DND-41 (cell line): ENCODE measurements at regions not wholly inside any gene's neighbourhood (a gene's known extent, or its start where the extent isn't known, plus 50 kb on each side); places are given as distances from the start of the nearest gene placed in this dataset.

ENCODE experiments used
- ATAC-seq: fragments of 200-7000 bp; cut with Tn5 transposase; 3 replicates; pipeline ENCODE4 v1.9.1; 2021; ENCODE audit warnings: low read depth; ENCODE audit not compliant: insufficient read depth
- DNase-seq: peaks from one replicate; pipeline ENCODE4 v3.0.0-alpha.2; 2020
- H2AFZ ChIP-seq: 2 replicates; pipeline ENCODE4 v1.6.0; 2012; ENCODE audit warnings: low read depth, low read length
- H3K27ac ChIP-seq: 2 replicates; pipeline ENCODE4 v1.5.1; 2012; ENCODE audit warnings: low read length, inconsistent platforms
- H3K27me3 ChIP-seq: fragments of 200-600 bp; sonication (generic); 2 replicates; pipeline ENCODE4 v1.6.0; 2012; ENCODE audit warnings: low read length, mild to moderate bottlenecking, inconsistent platforms; ENCODE audit not compliant: insufficient read depth, poor library complexity
- H3K36me3 ChIP-seq: 2 replicates; pipeline ENCODE4 v1.5.1; 2012; ENCODE audit warnings: low read length, inconsistent platforms; ENCODE audit not compliant: insufficient read depth
- H3K4me1 ChIP-seq: 2 replicates; pipeline ENCODE4 v1.5.1; 2012; ENCODE audit warnings: mild to moderate bottlenecking, low read length; ENCODE audit not compliant: insufficient read depth
- H3K4me2 ChIP-seq: 2 replicates; pipeline ENCODE4 v1.6.0; 2012; ENCODE audit warnings: mild to moderate bottlenecking, moderate library complexity, low read length, inconsistent platforms; ENCODE audit not compliant: insufficient read depth
- H3K4me3 ChIP-seq, 2 experiments: fragments of 200-600 bp in 1 of 2; shearing (Covaris generic) in 1 of 2; 2 replicates each; pipeline ENCODE4 v1.5.1; 2012 to 2016; ENCODE audit warnings: inconsistent platforms in 2 of 2, low read length in 2 of 2, mild to moderate bottlenecking in 2 of 2, low read depth in 1 of 2, moderate library complexity in 1 of 2
- H3K79me2 ChIP-seq: 2 replicates; pipeline ENCODE4 v1.6.0; 2012; ENCODE audit warnings: low read length, inconsistent platforms; ENCODE audit not compliant: insufficient read depth
- H3K9ac ChIP-seq: 2 replicates; pipeline ENCODE4 v1.6.0; 2012; ENCODE audit warnings: low read depth, mild to moderate bottlenecking, inconsistent platforms, low read length, moderate library complexity
- H3K9me3 ChIP-seq: 2 replicates; pipeline ENCODE4 v1.5.1; 2012; ENCODE audit warnings: low read length, moderate library complexity, mild to moderate bottlenecking, inconsistent platforms; ENCODE audit not compliant: insufficient read depth, severe bottlenecking
- H4K20me1 ChIP-seq: 2 replicates; pipeline ENCODE4 v1.6.0; 2012; ENCODE audit warnings: low read length; ENCODE audit not compliant: insufficient read depth
- EZH2 ChIP-seq: IDR thresholded peaks from 3 replicates; pipeline ENCODE4 v1.6.1; 2012; ENCODE audit warnings: borderline replicate concordance, low read depth, mild to moderate bottlenecking, moderate library complexity, low read length, inconsistent platforms; ENCODE audit not compliant: severe bottlenecking
- TF ChIP-seq, protein P1 (sequence below): IDR thresholded peaks from 2 replicates; pipeline ENCODE4 v1.5.1; 2012; ENCODE audit warnings: borderline replicate concordance, low read length, moderate library complexity, mild to moderate bottlenecking; ENCODE audit not compliant: poor library complexity, severe bottlenecking; ENCODE audit errors: extremely low read depth

GRCh38 chr5:8714861-8715260, 831.0 kb downstream of the SEMA5A start:
- peaks cover 4% of the 10 kb centered on the region for H3K9me3 ChIP-seq

GRCh38 chr5:8719796-8720195, 826.1 kb downstream of the SEMA5A start:
- Histone ChIP-seq H3K36me3 (no peaks in the 10 kb centered on the region), H3K4me1 (peaks cover 15% of the 10 kb centered on the region), H3K9me3 (peaks cover 3% of the 10 kb centered on the region), H3K4me3 (no peak overlapping the region), H3K27me3 (no peaks in the 10 kb centered on the region), H3K9ac (no peak overlapping the region), H3K27ac (no peak overlapping the region), H3K4me2 (no peak overlapping the region), H4K20me1 (no peaks in the 10 kb centered on the region), H2AFZ (no peak overlapping the region), H3K79me2 (no peaks in the 10 kb centered on the region)
- no peak for TF ChIP-seq EZH2
- TF ChIP-seq, protein P1, sequence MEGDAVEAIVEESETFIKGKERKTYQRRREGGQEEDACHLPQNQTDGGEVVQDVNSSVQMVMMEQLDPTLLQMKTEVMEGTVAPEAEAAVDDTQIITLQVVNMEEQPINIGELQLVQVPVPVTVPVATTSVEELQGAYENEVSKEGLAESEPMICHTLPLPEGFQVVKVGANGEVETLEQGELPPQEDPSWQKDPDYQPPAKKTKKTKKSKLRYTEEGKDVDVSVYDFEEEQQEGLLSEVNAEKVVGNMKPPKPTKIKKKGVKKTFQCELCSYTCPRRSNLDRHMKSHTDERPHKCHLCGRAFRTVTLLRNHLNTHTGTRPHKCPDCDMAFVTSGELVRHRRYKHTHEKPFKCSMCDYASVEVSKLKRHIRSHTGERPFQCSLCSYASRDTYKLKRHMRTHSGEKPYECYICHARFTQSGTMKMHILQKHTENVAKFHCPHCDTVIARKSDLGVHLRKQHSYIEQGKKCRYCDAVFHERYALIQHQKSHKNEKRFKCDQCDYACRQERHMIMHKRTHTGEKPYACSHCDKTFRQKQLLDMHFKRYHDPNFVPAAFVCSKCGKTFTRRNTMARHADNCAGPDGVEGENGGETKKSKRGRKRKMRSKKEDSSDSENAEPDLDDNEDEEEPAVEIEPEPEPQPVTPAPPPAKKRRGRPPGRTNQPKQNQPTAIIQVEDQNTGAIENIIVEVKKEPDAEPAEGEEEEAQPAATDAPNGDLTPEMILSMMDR, result no peak
- no peak for ATAC-seq
- DNase-seq, result no peak

More at GRCh38 chr5:8714861-8715260, 831.0 kb downstream of the SEMA5A start:
- no peak for ATAC-seq
- no peak overlapping the region for H3K27ac ChIP-seq
- H3K27me3 ChIP-seq, result no peaks in the 10 kb centered on the region
- TF ChIP-seq EZH2, result no peak
- TF ChIP-seq, protein P1, result no peak
- no peaks in the 10 kb centered on the region for H4K20me1 ChIP-seq
- no peak overlapping the region for H3K9ac ChIP-seq
- no peaks in the 10 kb centered on the region for H3K79me2 ChIP-seq
- no peaks in the 10 kb centered on the region for H3K36me3 ChIP-seq
- no peak overlapping the region for H3K4me3 ChIP-seq
- H3K4me1 ChIP-seq, result no peaks in the 10 kb centered on the region
- H3K4me2 ChIP-seq, result no peak overlapping the region
- no peak for DNase-seq
- no peak overlapping the region for H2AFZ ChIP-seq

- Histone ChIP-seq H2AFZ (0 out of 2 replicates have a peak overlapping the region, but pooled peaks have one; percentile 36), H3K9ac (no peak overlapping the region), H3K27ac (no peak overlapping the region), H3K4me2 (no peak overlapping the region), H3K4me1 (peaks cover 19% of the 10 kb centered on the region), H3K36me3 (no peaks in the 10 kb centered on the region), H3K27me3 (no peaks in the 10 kb centered on the region), H3K79me2 (no peaks in the 10 kb centered on the region), H3K4me3 (no peak overlapping the region), H4K20me1 (no peaks in the 10 kb centered on the region), H3K9me3 (peaks cover 3% of the 10 kb centered on the region)
- no peak for DNase-seq
- ATAC-seq, result no peak
- TF ChIP-seq EZH2, result no peak
- TF ChIP-seq, protein P1, result no peak
Measured at GRCh38 chr5:8720506-8720905, 825.4 kb downstream of the SEMA5A start.

GRCh38 chr5:8721536-8721935, 824.3 kb downstream of the SEMA5A start:
- no peak for DNase-seq

More at GRCh38 chr5:8721536-8721935, 824.3 kb downstream of the SEMA5A start:
- Histone ChIP-seq H3K36me3 (no peaks in the 10 kb centered on the region), H3K27me3 (no peaks in the 10 kb centered on the region), H4K20me1 (no peaks in the 10 kb centered on the region), H3K4me1 (peaks cover 29% of the 10 kb centered on the region), H3K27ac (no peak overlapping the region), H3K9ac (no peak overlapping the region), H3K79me2 (no peaks in the 10 kb centered on the region), H2AFZ (no peak overlapping the region), H3K9me3 (peaks cover 3% of the 10 kb centered on the region), H3K4me3 (no peak overlapping the region), H3K4me2 (no peak overlapping the region)
- TF ChIP-seq, protein P1, result no peak
- TF ChIP-seq EZH2, result no peak
- ATAC-seq, result no peak
